ENCODE measurements at regions not wholly inside any gene's neighbourhood (a gene's known extent, or its start where the extent isn't known, plus 50 kb on each side); places are given as distances from the start of the nearest gene placed in this dataset.

GRCh38 chr13:39144391-39144790, 106.1 kb downstream of the NHLRC3 start:
- TF ChIP-seq U2AF1 (optimal IDR thresholded peaks at IDR 0.05; ENCODE audit: low read depth, low read length): no peak
- TF ChIP-seq AFF4 (CRISPR knock-in tag; IDR thresholded peaks at IDR 0.05): no peak
- no peak for TF ChIP-seq YY1 (IDR thresholded peaks at IDR 0.05; ENCODE audit: borderline replicate concordance in 1 of 3, control insufficient read depth in 1 of 3, extremely low read depth in 1 of 3, insufficient read depth in 3 of 3, insufficient read length in 1 of 3, insufficient replicate concordance in 2 of 3, low read depth in 1 of 3, low read length in 2 of 3)
- TF ChIP-seq, protein P1, sequence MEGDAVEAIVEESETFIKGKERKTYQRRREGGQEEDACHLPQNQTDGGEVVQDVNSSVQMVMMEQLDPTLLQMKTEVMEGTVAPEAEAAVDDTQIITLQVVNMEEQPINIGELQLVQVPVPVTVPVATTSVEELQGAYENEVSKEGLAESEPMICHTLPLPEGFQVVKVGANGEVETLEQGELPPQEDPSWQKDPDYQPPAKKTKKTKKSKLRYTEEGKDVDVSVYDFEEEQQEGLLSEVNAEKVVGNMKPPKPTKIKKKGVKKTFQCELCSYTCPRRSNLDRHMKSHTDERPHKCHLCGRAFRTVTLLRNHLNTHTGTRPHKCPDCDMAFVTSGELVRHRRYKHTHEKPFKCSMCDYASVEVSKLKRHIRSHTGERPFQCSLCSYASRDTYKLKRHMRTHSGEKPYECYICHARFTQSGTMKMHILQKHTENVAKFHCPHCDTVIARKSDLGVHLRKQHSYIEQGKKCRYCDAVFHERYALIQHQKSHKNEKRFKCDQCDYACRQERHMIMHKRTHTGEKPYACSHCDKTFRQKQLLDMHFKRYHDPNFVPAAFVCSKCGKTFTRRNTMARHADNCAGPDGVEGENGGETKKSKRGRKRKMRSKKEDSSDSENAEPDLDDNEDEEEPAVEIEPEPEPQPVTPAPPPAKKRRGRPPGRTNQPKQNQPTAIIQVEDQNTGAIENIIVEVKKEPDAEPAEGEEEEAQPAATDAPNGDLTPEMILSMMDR (IDR thresholded peaks at IDR 0.05 in 2 of 3, conservative IDR thresholded peaks at IDR 0.05 in 1 of 3; ENCODE audit: insufficient read depth in 2 of 3, low read depth in 1 of 3, low read length in 3 of 3): no peak
- no peak for TF ChIP-seq NR1H2 (CRISPR knock-in tag; IDR thresholded peaks at IDR 0.05)
- no peak for TF ChIP-seq ZNF785 (CRISPR knock-in tag; IDR thresholded peaks at IDR 0.05)
- TF ChIP-seq RBM34 (IDR thresholded peaks at IDR 0.05; ENCODE audit: borderline replicate concordance, insufficient read depth, low read length): no peak
- TF ChIP-seq ELK1 (CRISPR knock-in tag; IDR thresholded peaks at IDR 0.05): no peak
- TF ChIP-seq ZKSCAN8 (CRISPR knock-in tag; IDR thresholded peaks at IDR 0.05): no peak
- no peak for TF ChIP-seq GTF2E2 (tag; IDR thresholded peaks at IDR 0.05)
- TF ChIP-seq EGR1 (conservative IDR thresholded peaks at IDR 0.05): no peak
- TF ChIP-seq, protein P2, sequence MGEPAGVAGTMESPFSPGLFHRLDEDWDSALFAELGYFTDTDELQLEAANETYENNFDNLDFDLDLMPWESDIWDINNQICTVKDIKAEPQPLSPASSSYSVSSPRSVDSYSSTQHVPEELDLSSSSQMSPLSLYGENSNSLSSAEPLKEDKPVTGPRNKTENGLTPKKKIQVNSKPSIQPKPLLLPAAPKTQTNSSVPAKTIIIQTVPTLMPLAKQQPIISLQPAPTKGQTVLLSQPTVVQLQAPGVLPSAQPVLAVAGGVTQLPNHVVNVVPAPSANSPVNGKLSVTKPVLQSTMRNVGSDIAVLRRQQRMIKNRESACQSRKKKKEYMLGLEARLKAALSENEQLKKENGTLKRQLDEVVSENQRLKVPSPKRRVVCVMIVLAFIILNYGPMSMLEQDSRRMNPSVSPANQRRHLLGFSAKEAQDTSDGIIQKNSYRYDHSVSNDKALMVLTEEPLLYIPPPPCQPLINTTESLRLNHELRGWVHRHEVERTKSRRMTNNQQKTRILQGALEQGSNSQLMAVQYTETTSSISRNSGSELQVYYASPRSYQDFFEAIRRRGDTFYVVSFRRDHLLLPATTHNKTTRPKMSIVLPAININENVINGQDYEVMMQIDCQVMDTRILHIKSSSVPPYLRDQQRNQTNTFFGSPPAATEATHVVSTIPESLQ (CRISPR knock-in tag; IDR thresholded peaks at IDR 0.05): no peak
- TF ChIP-seq ZNF217 (CRISPR knock-in tag; IDR thresholded peaks at IDR 0.05): no peak
